ENCODE measurements at regions not wholly inside any gene's neighbourhood (a gene's known extent, or its start where the extent isn't known, plus 50 kb on each side); places are given as distances from the start of the nearest gene placed in this dataset.
"Not testable (repeated sequence)": the region's sequence is repeated elsewhere in the genome, so short reads cannot be mapped to it uniquely, and the experiment has no call there.

- Histone ChIP-seq H3K27ac (ENCODE audit: low read length) (no peak overlapping the region), H3K9me3 (ENCODE audit: control insufficient read depth in 1 of 2, low read length in 2 of 2) (no peaks in the 10 kb centered on the region)
These were observed 573.6 kb downstream of the JRKL start for GRCh38 chr11:96963375-96963774.

GRCh38 chr11:96964661-96965060 lies 574.8 kb downstream of the JRKL start:
- Histone ChIP-seq H3K4me3 (ENCODE audit: low read depth in 1 of 2, low read length in 2 of 2) (no peak overlapping the region), H3K27ac (ENCODE audit: low read length) (no peak overlapping the region), H3K36me3 (ENCODE audit: control insufficient read depth in 1 of 2, insufficient read depth in 2 of 2, low read length in 2 of 2) (no peaks in the 10 kb centered on the region), H3K9me3 (ENCODE audit: control insufficient read depth in 1 of 2, low read length in 2 of 2) (no peaks in the 10 kb centered on the region), H3K27me3 (ENCODE audit: low read depth, low read length) (no peaks in the 10 kb centered on the region), H3K4me1 (ENCODE audit: control insufficient read depth in 1 of 2, insufficient read depth in 2 of 2, low read length in 2 of 2) (no peaks in the 10 kb centered on the region)

More at GRCh38 chr11:96963375-96963774, 573.6 kb downstream of the JRKL start:
- H3K4me3 ChIP-seq (ENCODE audit: low read depth in 1 of 2, low read length in 2 of 2) = no peak overlapping the region
- no peaks in the 10 kb centered on the region for H3K36me3 ChIP-seq (ENCODE audit: control insufficient read depth in 1 of 2, insufficient read depth in 2 of 2, low read length in 2 of 2)
- no peaks in the 10 kb centered on the region for H3K27me3 ChIP-seq (ENCODE audit: low read depth, low read length)
- no peaks in the 10 kb centered on the region for H3K4me1 ChIP-seq (ENCODE audit: control insufficient read depth in 1 of 2, insufficient read depth in 2 of 2, low read length in 2 of 2)

DNA sequence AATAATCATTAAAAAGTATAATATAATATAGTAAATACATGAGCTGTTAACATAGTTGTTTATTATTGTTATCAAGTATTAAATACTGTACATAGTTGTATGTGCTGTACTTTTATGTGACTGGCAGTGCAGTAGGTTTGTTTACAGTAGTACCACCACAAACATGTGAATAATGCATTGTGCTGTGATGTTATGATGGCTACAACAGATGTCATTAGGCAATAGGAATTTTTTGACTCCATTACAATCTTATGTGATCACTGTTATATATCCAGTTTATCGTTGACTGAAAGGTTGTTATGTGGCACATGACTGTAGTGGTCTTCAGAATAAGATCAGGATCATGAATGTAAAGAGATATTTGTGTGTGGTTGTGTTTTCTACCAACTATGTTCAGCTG lies 577.8 kb downstream of the JRKL start:
- Histone ChIP-seq H3K27ac (ENCODE audit: low read length) (no peak overlapping the region), H3K27me3 (ENCODE audit: low read depth, low read length) (no peaks in the 10 kb centered on the region), H3K36me3 (ENCODE audit: control insufficient read depth in 1 of 2, insufficient read depth in 2 of 2, low read length in 2 of 2) (no peaks in the 10 kb centered on the region), H3K4me1 (ENCODE audit: control insufficient read depth in 1 of 2, insufficient read depth in 2 of 2, low read length in 2 of 2) (no peaks in the 10 kb centered on the region), H3K4me3 (ENCODE audit: low read depth in 1 of 2, low read length in 2 of 2) (no peak overlapping the region), H3K9me3 (ENCODE audit: control insufficient read depth in 1 of 2, low read length in 2 of 2) (no peaks in the 10 kb centered on the region)

GRCh38 chr11:96969251-96969650 lies 579.4 kb downstream of the JRKL start:
- Histone ChIP-seq H3K36me3 (ENCODE audit: control insufficient read depth in 1 of 2, insufficient read depth in 2 of 2, low read length in 2 of 2) (no peaks in the 10 kb centered on the region), H3K4me1 (ENCODE audit: control insufficient read depth in 1 of 2, insufficient read depth in 2 of 2, low read length in 2 of 2) (no peaks in the 10 kb centered on the region), H3K27ac (ENCODE audit: low read length) (no peak overlapping the region), H3K27me3 (ENCODE audit: low read depth, low read length) (no peaks in the 10 kb centered on the region), H3K4me3 (ENCODE audit: low read depth in 1 of 2, low read length in 2 of 2) (no peak overlapping the region), H3K9me3 (ENCODE audit: control insufficient read depth in 1 of 2, low read length in 2 of 2) (no peaks in the 10 kb centered on the region)

GRCh38 chr11:96978751-96979150 lies 588.9 kb downstream of the JRKL start:
- no peaks in the 10 kb centered on the region for H3K36me3 ChIP-seq (ENCODE audit: control insufficient read depth in 1 of 2, insufficient read depth in 2 of 2, low read length in 2 of 2)
- no peak overlapping the region for H3K4me3 ChIP-seq (ENCODE audit: low read depth in 1 of 2, low read length in 2 of 2)

DNA sequence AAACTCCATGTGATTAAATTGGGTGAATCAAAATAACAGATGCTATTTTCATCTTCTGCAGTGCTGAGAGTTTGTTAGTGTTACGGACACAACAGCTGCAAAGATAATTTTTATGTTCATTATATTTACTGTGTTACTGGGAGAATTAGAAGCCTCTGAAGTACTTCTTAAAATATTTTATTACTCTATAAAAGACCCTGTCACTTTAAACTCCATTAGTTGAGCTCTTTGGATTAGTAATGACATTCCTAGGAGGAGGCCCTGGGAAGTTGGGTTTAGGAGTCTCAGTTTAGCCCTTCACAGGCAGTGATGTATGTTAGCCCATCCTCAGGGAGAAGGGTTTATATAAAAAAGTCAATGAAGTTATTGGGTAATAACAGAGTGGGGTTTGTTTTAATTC lies 596.7 kb downstream of the JRKL start:
- H3K4me1 ChIP-seq (ENCODE audit: control insufficient read depth in 1 of 2, insufficient read depth in 2 of 2, low read length in 2 of 2) = no peaks in the 10 kb centered on the region
- H3K27me3 ChIP-seq (ENCODE audit: low read depth, low read length) = no peaks in the 10 kb centered on the region
- H3K4me3 ChIP-seq (ENCODE audit: low read depth in 1 of 2, low read length in 2 of 2) = no peak overlapping the region
- no peaks in the 10 kb centered on the region for H3K36me3 ChIP-seq (ENCODE audit: control insufficient read depth in 1 of 2, insufficient read depth in 2 of 2, low read length in 2 of 2)
- H3K27ac ChIP-seq (ENCODE audit: low read length) = no peak overlapping the region
- no peaks in the 10 kb centered on the region for H3K9me3 ChIP-seq (ENCODE audit: control insufficient read depth in 1 of 2, low read length in 2 of 2)

More at GRCh38 chr11:96978751-96979150, 588.9 kb downstream of the JRKL start:
- Histone ChIP-seq H3K27me3 (ENCODE audit: low read depth, low read length) (no peaks in the 10 kb centered on the region), H3K27ac (ENCODE audit: low read length) (no peak overlapping the region), H3K9me3 (ENCODE audit: control insufficient read depth in 1 of 2, low read length in 2 of 2) (no peaks in the 10 kb centered on the region), H3K4me1 (ENCODE audit: control insufficient read depth in 1 of 2, insufficient read depth in 2 of 2, low read length in 2 of 2) (no peaks in the 10 kb centered on the region)

GRCh38 chr11:96990914-96991313 lies 601.1 kb downstream of the JRKL start:
- H3K27ac ChIP-seq (ENCODE audit: low read length) = no peak overlapping the region
- no peaks in the 10 kb centered on the region for H3K27me3 ChIP-seq (ENCODE audit: low read depth, low read length)
- H3K4me1 ChIP-seq (ENCODE audit: control insufficient read depth in 1 of 2, insufficient read depth in 2 of 2, low read length in 2 of 2) = no peaks in the 10 kb centered on the region
- no peak overlapping the region for H3K4me3 ChIP-seq (ENCODE audit: low read depth in 1 of 2, low read length in 2 of 2)
- H3K9me3 ChIP-seq (ENCODE audit: control insufficient read depth in 1 of 2, low read length in 2 of 2) = no peaks in the 10 kb centered on the region
- no peaks in the 10 kb centered on the region for H3K36me3 ChIP-seq (ENCODE audit: control insufficient read depth in 1 of 2, insufficient read depth in 2 of 2, low read length in 2 of 2)

GRCh38 chr11:97000481-97000880 lies 610.7 kb downstream of the JRKL start:
- no peaks in the 10 kb centered on the region for H3K27me3 ChIP-seq (ENCODE audit: low read depth, low read length)
- no peaks in the 10 kb centered on the region for H3K4me1 ChIP-seq (ENCODE audit: control insufficient read depth in 1 of 2, insufficient read depth in 2 of 2, low read length in 2 of 2)
- H3K36me3 ChIP-seq (ENCODE audit: control insufficient read depth in 1 of 2, insufficient read depth in 2 of 2, low read length in 2 of 2) = no peaks in the 10 kb centered on the region
- H3K27ac ChIP-seq (ENCODE audit: low read length) = no peak overlapping the region
- no peaks in the 10 kb centered on the region for H3K9me3 ChIP-seq (ENCODE audit: control insufficient read depth in 1 of 2, low read length in 2 of 2)
- no peak overlapping the region for H3K4me3 ChIP-seq (ENCODE audit: low read depth in 1 of 2, low read length in 2 of 2)

GRCh38 chr11:97007283-97007682 lies 617.5 kb downstream of the JRKL start:
- H3K27me3 ChIP-seq (ENCODE audit: low read depth, low read length) = no peaks in the 10 kb centered on the region
- no peaks in the 10 kb centered on the region for H3K36me3 ChIP-seq (ENCODE audit: control insufficient read depth in 1 of 2, insufficient read depth in 2 of 2, low read length in 2 of 2)
- no peaks in the 10 kb centered on the region for H3K9me3 ChIP-seq (ENCODE audit: control insufficient read depth in 1 of 2, low read length in 2 of 2)
- H3K4me3 ChIP-seq (ENCODE audit: low read depth in 1 of 2, low read length in 2 of 2) = no peak overlapping the region
- H3K4me1 ChIP-seq (ENCODE audit: control insufficient read depth in 1 of 2, insufficient read depth in 2 of 2, low read length in 2 of 2) = no peaks in the 10 kb centered on the region
- no peak overlapping the region for H3K27ac ChIP-seq (ENCODE audit: low read length)

DNA sequence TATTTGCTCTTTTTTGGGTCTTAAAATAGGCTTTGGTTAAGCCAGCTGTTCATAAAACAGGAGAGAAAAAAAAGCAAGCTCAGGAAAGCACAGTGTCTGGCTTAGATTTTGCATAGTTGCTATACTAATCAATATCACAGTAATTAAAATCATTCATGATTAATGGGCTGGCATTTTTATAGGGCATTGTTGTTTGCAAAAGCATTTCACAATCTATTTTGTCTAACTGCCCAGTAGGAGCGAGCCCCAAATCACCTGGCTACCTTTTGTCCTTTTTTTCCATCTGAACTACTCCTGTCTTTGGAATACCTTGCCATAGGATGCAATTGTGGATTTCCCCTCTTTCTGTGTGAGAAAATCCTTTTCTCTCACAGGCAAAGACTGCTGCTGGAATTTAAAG lies 619.8 kb downstream of the JRKL start:
- Histone ChIP-seq H3K27ac (ENCODE audit: low read length) (no peak overlapping the region), H3K4me1 (ENCODE audit: control insufficient read depth in 1 of 2, insufficient read depth in 2 of 2, low read length in 2 of 2) (no peaks in the 10 kb centered on the region), H3K27me3 (ENCODE audit: low read depth, low read length) (no peaks in the 10 kb centered on the region), H3K4me3 (ENCODE audit: low read depth in 1 of 2, low read length in 2 of 2) (no peak overlapping the region), H3K36me3 (ENCODE audit: control insufficient read depth in 1 of 2, insufficient read depth in 2 of 2, low read length in 2 of 2) (no peaks in the 10 kb centered on the region), H3K9me3 (ENCODE audit: control insufficient read depth in 1 of 2, low read length in 2 of 2) (no peaks in the 10 kb centered on the region)

GRCh38 chr11:97010997-97011396 lies 621.2 kb downstream of the JRKL start:
- H3K27ac ChIP-seq (ENCODE audit: low read length); H3K36me3 ChIP-seq (ENCODE audit: control insufficient read depth in 1 of 2, insufficient read depth in 2 of 2, low read length in 2 of 2); H3K4me1 ChIP-seq (ENCODE audit: control insufficient read depth in 1 of 2, insufficient read depth in 2 of 2, low read length in 2 of 2); H3K4me3 ChIP-seq (ENCODE audit: low read depth in 1 of 2, low read length in 2 of 2); H3K9me3 ChIP-seq (ENCODE audit: control insufficient read depth in 1 of 2, low read length in 2 of 2); H3K27me3 ChIP-seq (ENCODE audit: low read depth, low read length): not testable (repeated sequence)

DNA sequence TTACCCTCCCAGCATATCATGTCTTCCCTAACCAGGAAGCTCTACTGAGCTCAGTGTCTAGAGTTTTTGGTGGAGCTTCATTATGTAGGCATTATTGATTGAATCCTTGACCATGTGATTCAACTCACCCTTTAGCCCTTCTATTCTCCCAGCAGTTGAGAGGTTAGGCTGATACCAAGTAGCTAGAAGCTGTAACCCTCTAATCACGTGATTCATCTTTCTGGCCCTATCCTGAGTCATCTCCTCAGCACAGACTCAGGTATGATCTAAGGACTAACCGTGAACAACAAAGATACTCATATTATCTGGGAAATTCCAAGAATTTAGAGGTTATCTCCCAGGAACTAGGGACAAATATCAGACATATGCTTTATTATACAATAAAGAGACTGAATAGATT lies 625.5 kb downstream of the JRKL start:
- Histone ChIP-seq H3K27me3 (ENCODE audit: low read depth, low read length) (no peaks in the 10 kb centered on the region), H3K36me3 (ENCODE audit: control insufficient read depth in 1 of 2, insufficient read depth in 2 of 2, low read length in 2 of 2) (no peaks in the 10 kb centered on the region), H3K27ac (ENCODE audit: low read length) (no peak overlapping the region), H3K4me1 (ENCODE audit: control insufficient read depth in 1 of 2, insufficient read depth in 2 of 2, low read length in 2 of 2) (no peaks in the 10 kb centered on the region), H3K9me3 (ENCODE audit: control insufficient read depth in 1 of 2, low read length in 2 of 2) (peaks cover 0 to 2% of the 10 kb centered on the region in 2 donors), H3K4me3 (ENCODE audit: low read depth in 1 of 2, low read length in 2 of 2) (no peak overlapping the region)

All from muscle layer of duodenum (tissue), 2 donors.